NB4 (cell line): ENCODE measurements at regions not wholly inside any gene's neighbourhood (a gene's known extent, or its start where the extent isn't known, plus 50 kb on each side); places are given as distances from the start of the nearest gene placed in this dataset.

Experiments
- CTCF ChIP-seq: IDR thresholded peaks from one replicate; pipeline ENCODE4 v1.5.1; 2012; ENCODE audit warnings: low read depth, low read length
- POLR2A ChIP-seq: IDR thresholded peaks from 2 replicates; pipeline ENCODE4 v1.6.1; 2011; ENCODE audit warnings: mild to moderate bottlenecking; ENCODE audit not compliant: insufficient read length; ENCODE audit errors: extremely low read depth

GRCh38 chr12:13780453-13780852 lies 200.9 kb downstream of the GRIN2B start:
- no peak for TF ChIP-seq CTCF
- no peak for TF ChIP-seq POLR2A
